ENCODE measurements at regions not wholly inside any gene's neighbourhood (a gene's known extent, or its start where the extent isn't known, plus 50 kb on each side); places are given as distances from the start of the nearest gene placed in this dataset.

GRCh38 chr9:23571414-23572104, 254.5 kb downstream of the ELAVL2 start:
- no peak overlapping the region for H3K4me3 ChIP-seq (ENCODE audit: low read depth, low read length)
- H3K9ac ChIP-seq (ENCODE audit: low read depth, low read length): no peak overlapping the region
- H3K9me3 ChIP-seq (ENCODE audit: control insufficient read depth, insufficient read depth, low read length): no peaks in the 10 kb centered on the region
- H3K36me3 ChIP-seq (ENCODE audit: control insufficient read depth, insufficient read depth, low read length): no peaks in the 10 kb centered on the region
- H3K4me1 ChIP-seq (ENCODE audit: control insufficient read depth, insufficient read depth, low read length): peaks cover 6% of the 10 kb centered on the region
- no peaks in the 10 kb centered on the region for H3K27me3 ChIP-seq (ENCODE audit: control insufficient read depth, insufficient read depth, low read length)

GRCh38 chr9:23573800-23574199, 252.2 kb downstream of the ELAVL2 start:
- Histone ChIP-seq H3K36me3 (ENCODE audit: control insufficient read depth, insufficient read depth, low read length) (no peaks in the 10 kb centered on the region), H3K4me3 (ENCODE audit: low read depth, low read length) (no peak overlapping the region), H3K4me1 (ENCODE audit: control insufficient read depth, insufficient read depth, low read length) (peaks cover 7% of the 10 kb centered on the region), H3K9ac (ENCODE audit: low read depth, low read length) (no peak overlapping the region), H3K9me3 (ENCODE audit: control insufficient read depth, insufficient read depth, low read length) (no peaks in the 10 kb centered on the region), H3K27me3 (ENCODE audit: control insufficient read depth, insufficient read depth, low read length) (no peaks in the 10 kb centered on the region)

- Histone ChIP-seq H3K4me3 (ENCODE audit: low read depth, low read length) (no peak overlapping the region), H3K36me3 (ENCODE audit: control insufficient read depth, insufficient read depth, low read length) (no peaks in the 10 kb centered on the region), H3K4me1 (ENCODE audit: control insufficient read depth, insufficient read depth, low read length) (peaks cover 3% of the 10 kb centered on the region), H3K27me3 (ENCODE audit: control insufficient read depth, insufficient read depth, low read length) (no peaks in the 10 kb centered on the region), H3K9ac (ENCODE audit: low read depth, low read length) (no peak overlapping the region), H3K9me3 (ENCODE audit: control insufficient read depth, insufficient read depth, low read length) (no peaks in the 10 kb centered on the region)
These were observed 248.4 kb downstream of the ELAVL2 start for GRCh38 chr9:23577611-23578010.

DNA sequence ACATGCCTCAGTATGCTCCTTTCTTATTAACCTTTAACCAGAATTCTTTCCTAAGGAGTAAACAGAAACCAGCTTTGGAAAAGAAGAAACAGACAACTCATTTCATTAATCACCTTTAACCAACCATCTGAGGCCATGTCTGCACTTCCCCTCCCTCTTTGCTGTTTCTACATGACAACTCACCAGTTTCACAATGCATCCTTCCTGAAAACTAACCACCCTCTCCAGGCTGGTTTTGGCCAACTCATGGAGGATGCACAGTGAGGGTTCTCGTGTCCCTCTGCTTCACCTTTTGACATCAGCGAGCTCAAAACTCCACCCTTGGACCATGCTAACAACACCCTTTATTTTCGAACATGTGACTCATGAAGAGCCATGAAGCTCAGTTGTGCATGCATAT, 244.1 kb downstream of the ELAVL2 start:
- no peaks in the 10 kb centered on the region for H3K4me1 ChIP-seq (ENCODE audit: control insufficient read depth, insufficient read depth, low read length)
- H3K9me3 ChIP-seq (ENCODE audit: control insufficient read depth, insufficient read depth, low read length): no peaks in the 10 kb centered on the region
- H3K36me3 ChIP-seq (ENCODE audit: control insufficient read depth, insufficient read depth, low read length): no peaks in the 10 kb centered on the region
- no peak overlapping the region for H3K9ac ChIP-seq (ENCODE audit: low read depth, low read length)
- H3K27me3 ChIP-seq (ENCODE audit: control insufficient read depth, insufficient read depth, low read length): no peaks in the 10 kb centered on the region
- no peak overlapping the region for H3K4me3 ChIP-seq (ENCODE audit: low read depth, low read length)

GRCh38 chr9:23582836-23583235, 243.2 kb downstream of the ELAVL2 start:
- no peak overlapping the region for H3K4me3 ChIP-seq (ENCODE audit: low read depth, low read length)
- no peaks in the 10 kb centered on the region for H3K9me3 ChIP-seq (ENCODE audit: control insufficient read depth, insufficient read depth, low read length)
- no peaks in the 10 kb centered on the region for H3K27me3 ChIP-seq (ENCODE audit: control insufficient read depth, insufficient read depth, low read length)
- H3K9ac ChIP-seq (ENCODE audit: low read depth, low read length): no peak overlapping the region
- H3K4me1 ChIP-seq (ENCODE audit: control insufficient read depth, insufficient read depth, low read length): no peaks in the 10 kb centered on the region
- no peaks in the 10 kb centered on the region for H3K36me3 ChIP-seq (ENCODE audit: control insufficient read depth, insufficient read depth, low read length)

DNA sequence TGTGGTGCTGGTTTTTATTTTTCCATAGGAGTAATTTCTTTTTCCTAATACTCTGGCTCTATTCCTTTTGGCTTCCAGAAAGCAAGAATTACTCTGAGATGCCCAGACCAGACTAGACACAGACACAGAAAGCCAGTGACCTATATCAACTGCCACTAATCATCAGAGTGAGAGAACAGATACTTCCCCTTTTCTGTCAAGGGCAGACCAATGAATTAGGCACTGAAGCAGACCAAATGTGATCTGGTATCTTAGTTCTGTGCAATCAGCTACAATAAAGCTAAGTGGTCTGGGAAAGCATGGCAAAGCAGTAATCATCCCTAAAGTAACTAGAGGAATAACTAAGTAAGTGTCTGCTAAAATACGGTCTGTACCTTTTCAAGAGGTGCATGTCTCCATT, 239.1 kb downstream of the ELAVL2 start:
- Histone ChIP-seq H3K9ac (ENCODE audit: low read depth, low read length) (no peak overlapping the region), H3K36me3 (ENCODE audit: control insufficient read depth, insufficient read depth, low read length) (no peaks in the 10 kb centered on the region), H3K4me3 (ENCODE audit: low read depth, low read length) (no peak overlapping the region), H3K4me1 (ENCODE audit: control insufficient read depth, insufficient read depth, low read length) (peaks cover 3% of the 10 kb centered on the region), H3K27me3 (ENCODE audit: control insufficient read depth, insufficient read depth, low read length) (no peaks in the 10 kb centered on the region), H3K9me3 (ENCODE audit: control insufficient read depth, insufficient read depth, low read length) (no peaks in the 10 kb centered on the region)

- H3K27me3 ChIP-seq (ENCODE audit: control insufficient read depth, insufficient read depth, low read length): no peaks in the 10 kb centered on the region
- H3K9me3 ChIP-seq (ENCODE audit: control insufficient read depth, insufficient read depth, low read length): no peaks in the 10 kb centered on the region
- H3K4me3 ChIP-seq (ENCODE audit: low read depth, low read length): no peak overlapping the region
- no peak overlapping the region for H3K9ac ChIP-seq (ENCODE audit: low read depth, low read length)
- H3K36me3 ChIP-seq (ENCODE audit: control insufficient read depth, insufficient read depth, low read length): no peaks in the 10 kb centered on the region
- H3K4me1 ChIP-seq (ENCODE audit: control insufficient read depth, insufficient read depth, low read length): peaks cover 3% of the 10 kb centered on the region
These were observed 238.6 kb downstream of the ELAVL2 start for GRCh38 chr9:23587433-23587832.

DNA sequence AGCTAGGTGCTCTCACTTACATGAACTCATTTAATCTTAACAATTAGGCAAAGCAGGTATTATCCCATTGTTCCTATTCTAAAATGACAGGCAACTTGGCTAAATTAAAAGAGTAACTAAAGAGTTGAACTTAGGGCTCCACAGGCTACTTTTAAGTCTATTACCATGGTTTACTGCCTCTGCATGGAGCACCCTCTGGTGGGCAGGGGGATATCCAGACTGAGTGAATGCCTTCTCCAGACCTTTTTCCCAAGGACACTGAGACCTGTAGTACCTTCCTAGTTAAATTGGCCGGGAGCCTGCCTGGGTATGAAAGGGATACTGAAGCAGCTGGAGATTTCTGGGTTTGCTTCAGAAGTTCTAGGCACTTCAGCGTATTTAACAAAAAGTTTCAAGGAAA, 238.1 kb downstream of the ELAVL2 start:
- H3K9ac ChIP-seq (ENCODE audit: low read depth, low read length): no peak overlapping the region
- no peaks in the 10 kb centered on the region for H3K9me3 ChIP-seq (ENCODE audit: control insufficient read depth, insufficient read depth, low read length)
- H3K27me3 ChIP-seq (ENCODE audit: control insufficient read depth, insufficient read depth, low read length): no peaks in the 10 kb centered on the region
- H3K4me1 ChIP-seq (ENCODE audit: control insufficient read depth, insufficient read depth, low read length): peaks cover 3% of the 10 kb centered on the region
- H3K4me3 ChIP-seq (ENCODE audit: low read depth, low read length): no peak overlapping the region
- no peaks in the 10 kb centered on the region for H3K36me3 ChIP-seq (ENCODE audit: control insufficient read depth, insufficient read depth, low read length)

GRCh38 chr9:23590276-23591000, 235.6 kb downstream of the ELAVL2 start:
- Histone ChIP-seq H3K27me3 (ENCODE audit: control insufficient read depth, insufficient read depth, low read length) (no peaks in the 10 kb centered on the region), H3K4me3 (ENCODE audit: low read depth, low read length) (no peak overlapping the region), H3K36me3 (ENCODE audit: control insufficient read depth, insufficient read depth, low read length) (no peaks in the 10 kb centered on the region), H3K4me1 (ENCODE audit: control insufficient read depth, insufficient read depth, low read length) (peaks cover 7% of the 10 kb centered on the region), H3K9me3 (ENCODE audit: control insufficient read depth, insufficient read depth, low read length) (no peaks in the 10 kb centered on the region), H3K9ac (ENCODE audit: low read depth, low read length) (no peak overlapping the region)

GRCh38 chr9:23594421-23594820, 231.6 kb downstream of the ELAVL2 start:
- Histone ChIP-seq H3K4me3 (ENCODE audit: low read depth, low read length) (no peak overlapping the region), H3K27me3 (ENCODE audit: control insufficient read depth, insufficient read depth, low read length) (no peaks in the 10 kb centered on the region), H3K9me3 (ENCODE audit: control insufficient read depth, insufficient read depth, low read length) (no peaks in the 10 kb centered on the region), H3K36me3 (ENCODE audit: control insufficient read depth, insufficient read depth, low read length) (no peaks in the 10 kb centered on the region), H3K4me1 (ENCODE audit: control insufficient read depth, insufficient read depth, low read length) (peaks cover 7% of the 10 kb centered on the region), H3K9ac (ENCODE audit: low read depth, low read length) (no peak overlapping the region)

DNA sequence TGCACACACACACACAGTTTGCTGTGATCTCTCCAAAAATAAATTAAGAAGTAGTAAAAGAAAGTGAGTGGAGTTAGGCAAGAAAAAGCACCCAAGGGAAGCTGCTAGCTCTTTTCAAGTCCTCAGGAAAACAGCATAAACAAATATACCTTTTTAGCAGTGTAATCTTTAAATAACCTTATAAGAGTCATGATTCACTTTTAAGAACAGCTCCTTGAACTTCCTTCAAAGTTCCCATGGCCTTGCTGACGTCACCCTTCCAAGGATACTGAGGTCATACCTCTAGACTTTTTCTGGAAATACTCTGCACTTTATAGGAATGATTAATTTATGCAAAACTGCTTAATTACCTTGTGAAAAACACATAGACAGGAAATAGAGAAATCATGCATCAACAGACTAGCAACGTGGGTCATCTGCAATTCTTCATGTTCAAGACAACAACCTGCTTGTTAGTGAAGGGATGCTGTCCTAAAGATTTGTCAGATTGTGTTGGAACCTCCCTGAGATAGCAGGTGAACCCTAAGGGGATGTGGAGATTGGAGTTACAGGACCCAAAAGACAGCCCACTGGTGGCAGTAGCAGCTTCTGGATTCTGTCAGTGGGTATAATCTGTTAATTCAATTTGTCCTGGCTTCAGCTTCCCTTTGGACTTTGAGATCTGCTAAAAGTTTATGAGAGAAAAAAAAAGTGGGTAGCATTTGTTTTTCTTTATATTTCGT, 229.0 kb downstream of the ELAVL2 start:
- H3K9ac ChIP-seq (ENCODE audit: low read depth, low read length): no peak overlapping the region
- H3K4me1 ChIP-seq (ENCODE audit: control insufficient read depth, insufficient read depth, low read length): peaks cover 3% of the 10 kb centered on the region
- H3K4me3 ChIP-seq (ENCODE audit: low read depth, low read length): no peak overlapping the region
- H3K9me3 ChIP-seq (ENCODE audit: control insufficient read depth, insufficient read depth, low read length): no peaks in the 10 kb centered on the region
- H3K36me3 ChIP-seq (ENCODE audit: control insufficient read depth, insufficient read depth, low read length): no peaks in the 10 kb centered on the region
- no peaks in the 10 kb centered on the region for H3K27me3 ChIP-seq (ENCODE audit: control insufficient read depth, insufficient read depth, low read length)

DNA sequence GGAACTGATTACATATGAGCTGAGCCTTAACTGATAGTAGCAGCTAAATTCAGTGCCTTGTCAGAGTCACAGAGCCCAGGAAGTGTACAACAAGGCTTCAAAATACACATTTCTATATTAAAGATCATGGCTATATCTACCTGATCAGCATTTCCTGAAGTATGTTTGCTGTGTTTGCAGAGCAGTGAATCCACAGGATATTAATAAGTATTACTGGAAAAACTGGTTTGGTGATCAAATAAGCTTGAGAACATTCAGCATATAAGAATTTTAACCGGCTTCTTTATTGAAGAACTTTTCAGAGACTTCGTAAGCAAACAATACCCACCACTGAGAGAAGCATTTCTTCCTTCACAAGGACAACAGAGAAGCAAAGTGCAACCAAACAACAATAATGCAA, 227.0 kb downstream of the ELAVL2 start:
- H3K9ac ChIP-seq (ENCODE audit: low read depth, low read length): no peak overlapping the region
- no peak overlapping the region for H3K4me3 ChIP-seq (ENCODE audit: low read depth, low read length)
- H3K27me3 ChIP-seq (ENCODE audit: control insufficient read depth, insufficient read depth, low read length): no peaks in the 10 kb centered on the region
- H3K36me3 ChIP-seq (ENCODE audit: control insufficient read depth, insufficient read depth, low read length): no peaks in the 10 kb centered on the region
- no peaks in the 10 kb centered on the region for H3K4me1 ChIP-seq (ENCODE audit: control insufficient read depth, insufficient read depth, low read length)
- H3K9me3 ChIP-seq (ENCODE audit: control insufficient read depth, insufficient read depth, low read length): no peaks in the 10 kb centered on the region
